ENCODE measurements at regions not wholly inside any gene's neighbourhood (a gene's known extent, or its start where the extent isn't known, plus 50 kb on each side); places are given as distances from the start of the nearest gene placed in this dataset.
"Not testable (repeated sequence)": the region's sequence is repeated elsewhere in the genome, so short reads cannot be mapped to it uniquely, and the experiment has no call there.

- TF ChIP-seq CTCF (IDR thresholded peaks at IDR 0.05; ENCODE audit: borderline replicate concordance, extremely low read depth, low read length, poor library complexity, severe bottlenecking) (no peak), EZH2 (IDR thresholded peaks at IDR 0.05; ENCODE audit: borderline replicate concordance, low read depth, low read length, severe bottlenecking) (no peak)
- ATAC-seq (ENCODE audit: insufficient read depth, low read depth) (no peak), DNase-seq (no peak)
These were observed 672.1 kb downstream of the STK39 start for GRCh38 chr2:167575276-167575675.

GRCh38 chr2:167572883-167573619, 674.3 kb downstream of the STK39 start:
- Histone ChIP-seq H4K20me1 (ENCODE audit: insufficient read depth, low read length) (no peaks in the 10 kb centered on the region), H2AFZ (ENCODE audit: low read depth, low read length) (no peak overlapping the region), H3K4me2 (ENCODE audit: insufficient read depth, low read length) (no peak overlapping the region), H3K79me2 (ENCODE audit: insufficient read depth, low read length) (no peaks in the 10 kb centered on the region), H3K9me3 (ENCODE audit: insufficient read depth, low read length, severe bottlenecking) (no peaks in the 10 kb centered on the region), H3K9ac (ENCODE audit: low read depth, low read length) (no peak overlapping the region), H3K27me3 (ENCODE audit: insufficient read depth, low read length, poor library complexity) (no peaks in the 10 kb centered on the region), H3K4me3 (ENCODE audit: low read depth in 1 of 2, low read length in 2 of 2) (no peak overlapping the region), H3K4me1 (ENCODE audit: insufficient read depth, low read length) (no peaks in the 10 kb centered on the region), H3K27ac (ENCODE audit: low read length) (no peak overlapping the region), H3K36me3 (ENCODE audit: insufficient read depth, low read length) (no peaks in the 10 kb centered on the region)
- no peak for DNase-seq
- no peak for TF ChIP-seq CTCF (IDR thresholded peaks at IDR 0.05; ENCODE audit: borderline replicate concordance, extremely low read depth, low read length, poor library complexity, severe bottlenecking)
- no peak for TF ChIP-seq EZH2 (IDR thresholded peaks at IDR 0.05; ENCODE audit: borderline replicate concordance, low read depth, low read length, severe bottlenecking)
- no peak for ATAC-seq (ENCODE audit: insufficient read depth, low read depth)

More at GRCh38 chr2:167575276-167575675, 672.1 kb downstream of the STK39 start:
- Histone ChIP-seq H2AFZ (ENCODE audit: low read depth, low read length) (no peak overlapping the region), H4K20me1 (ENCODE audit: insufficient read depth, low read length) (no peaks in the 10 kb centered on the region), H3K36me3 (ENCODE audit: insufficient read depth, low read length) (no peaks in the 10 kb centered on the region), H3K27ac (ENCODE audit: low read length) (no peak overlapping the region), H3K79me2 (ENCODE audit: insufficient read depth, low read length) (no peaks in the 10 kb centered on the region), H3K9me3 (ENCODE audit: insufficient read depth, low read length, severe bottlenecking) (no peaks in the 10 kb centered on the region), H3K4me3 (ENCODE audit: low read depth in 1 of 2, low read length in 2 of 2) (no peak overlapping the region), H3K4me1 (ENCODE audit: insufficient read depth, low read length) (no peaks in the 10 kb centered on the region), H3K27me3 (ENCODE audit: insufficient read depth, low read length, poor library complexity) (no peaks in the 10 kb centered on the region), H3K9ac (ENCODE audit: low read depth, low read length) (no peak overlapping the region), H3K4me2 (ENCODE audit: insufficient read depth, low read length) (no peak overlapping the region)

GRCh38 chr2:167570370-167570769, 677.0 kb downstream of the STK39 start:
- no peak overlapping the region for H3K27ac ChIP-seq (ENCODE audit: low read length)
- no peak overlapping the region for H3K9ac ChIP-seq (ENCODE audit: low read depth, low read length)
- no peak for DNase-seq
- TF ChIP-seq EZH2 (IDR thresholded peaks at IDR 0.05; ENCODE audit: borderline replicate concordance, low read depth, low read length, severe bottlenecking) (no peak), CTCF (IDR thresholded peaks at IDR 0.05; ENCODE audit: borderline replicate concordance, extremely low read depth, low read length, poor library complexity, severe bottlenecking) (no peak)
- no peak overlapping the region for H3K4me3 ChIP-seq (ENCODE audit: low read depth in 1 of 2, low read length in 2 of 2)
- no peaks in the 10 kb centered on the region for H4K20me1 ChIP-seq (ENCODE audit: insufficient read depth, low read length)
- H3K4me2 ChIP-seq (ENCODE audit: insufficient read depth, low read length), result no peak overlapping the region
- H3K79me2 ChIP-seq (ENCODE audit: insufficient read depth, low read length), result no peaks in the 10 kb centered on the region
- no peaks in the 10 kb centered on the region for H3K27me3 ChIP-seq (ENCODE audit: insufficient read depth, low read length, poor library complexity)
- H3K9me3 ChIP-seq (ENCODE audit: insufficient read depth, low read length, severe bottlenecking), result no peaks in the 10 kb centered on the region
- no peaks in the 10 kb centered on the region for H3K36me3 ChIP-seq (ENCODE audit: insufficient read depth, low read length)
- no peak overlapping the region for H2AFZ ChIP-seq (ENCODE audit: low read depth, low read length)
- H3K4me1 ChIP-seq (ENCODE audit: insufficient read depth, low read length), result no peaks in the 10 kb centered on the region
- ATAC-seq (ENCODE audit: insufficient read depth, low read depth), result no peak

GRCh38 chr2:167563885-167564619, 675.8 kb downstream of the XIRP2 start:
- not testable (repeated sequence) for H3K79me2 ChIP-seq (ENCODE audit: insufficient read depth, low read length); H3K27me3 ChIP-seq (ENCODE audit: insufficient read depth, low read length, poor library complexity); ATAC-seq (ENCODE audit: insufficient read depth, low read depth); H3K4me3 ChIP-seq (ENCODE audit: low read depth in 1 of 2, low read length in 2 of 2); H3K27ac ChIP-seq (ENCODE audit: low read length); H3K9me3 ChIP-seq (ENCODE audit: insufficient read depth, low read length, severe bottlenecking); H3K9ac ChIP-seq (ENCODE audit: low read depth, low read length); H3K36me3 ChIP-seq (ENCODE audit: insufficient read depth, low read length); H4K20me1 ChIP-seq (ENCODE audit: insufficient read depth, low read length); H3K4me2 ChIP-seq (ENCODE audit: insufficient read depth, low read length); DNase-seq; H2AFZ ChIP-seq (ENCODE audit: low read depth, low read length); H3K4me1 ChIP-seq (ENCODE audit: insufficient read depth, low read length)

- H3K9ac ChIP-seq (ENCODE audit: low read depth, low read length); H4K20me1 ChIP-seq (ENCODE audit: insufficient read depth, low read length); H3K9me3 ChIP-seq (ENCODE audit: insufficient read depth, low read length, severe bottlenecking); H3K79me2 ChIP-seq (ENCODE audit: insufficient read depth, low read length); H3K4me1 ChIP-seq (ENCODE audit: insufficient read depth, low read length); H3K27ac ChIP-seq (ENCODE audit: low read length); H2AFZ ChIP-seq (ENCODE audit: low read depth, low read length); H3K4me3 ChIP-seq (ENCODE audit: low read depth in 1 of 2, low read length in 2 of 2); DNase-seq; H3K36me3 ChIP-seq (ENCODE audit: insufficient read depth, low read length); H3K4me2 ChIP-seq (ENCODE audit: insufficient read depth, low read length); H3K27me3 ChIP-seq (ENCODE audit: insufficient read depth, low read length, poor library complexity); ATAC-seq (ENCODE audit: insufficient read depth, low read depth): not testable (repeated sequence)
These were observed 670.2 kb downstream of the XIRP2 start for GRCh38 chr2:167558272-167558991.
